ENCODE measurements at regions not wholly inside any gene's neighbourhood (a gene's known extent, or its start where the extent isn't known, plus 50 kb on each side); places are given as distances from the start of the nearest gene placed in this dataset.

DNA sequence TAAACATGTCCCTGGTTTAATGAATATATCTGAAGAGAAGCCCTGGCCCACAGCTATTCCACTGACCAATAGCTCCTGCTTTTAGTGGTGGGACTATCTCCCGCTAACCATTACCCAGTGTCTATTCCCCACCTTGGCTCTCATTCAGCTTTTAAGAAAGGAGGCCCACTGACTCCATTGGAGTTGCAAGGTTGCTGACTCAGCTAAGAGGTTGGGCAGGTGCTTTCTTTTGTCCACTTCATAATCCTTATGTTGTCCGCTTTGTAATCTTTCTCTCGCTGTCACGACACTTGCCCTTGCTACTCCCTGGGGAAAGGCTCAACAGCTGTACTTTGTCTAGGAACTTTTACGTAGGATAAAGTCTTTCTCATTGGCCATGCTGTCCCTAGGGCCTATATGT lies 453.4 kb upstream of the CCDC196 start:
- H3K4me2 ChIP-seq (ENCODE audit: low read length) = no peak overlapping the region
- no peak overlapping the region for H2AFZ ChIP-seq (ENCODE audit: low read depth, low read length)
- TF ChIP-seq, protein P1, sequence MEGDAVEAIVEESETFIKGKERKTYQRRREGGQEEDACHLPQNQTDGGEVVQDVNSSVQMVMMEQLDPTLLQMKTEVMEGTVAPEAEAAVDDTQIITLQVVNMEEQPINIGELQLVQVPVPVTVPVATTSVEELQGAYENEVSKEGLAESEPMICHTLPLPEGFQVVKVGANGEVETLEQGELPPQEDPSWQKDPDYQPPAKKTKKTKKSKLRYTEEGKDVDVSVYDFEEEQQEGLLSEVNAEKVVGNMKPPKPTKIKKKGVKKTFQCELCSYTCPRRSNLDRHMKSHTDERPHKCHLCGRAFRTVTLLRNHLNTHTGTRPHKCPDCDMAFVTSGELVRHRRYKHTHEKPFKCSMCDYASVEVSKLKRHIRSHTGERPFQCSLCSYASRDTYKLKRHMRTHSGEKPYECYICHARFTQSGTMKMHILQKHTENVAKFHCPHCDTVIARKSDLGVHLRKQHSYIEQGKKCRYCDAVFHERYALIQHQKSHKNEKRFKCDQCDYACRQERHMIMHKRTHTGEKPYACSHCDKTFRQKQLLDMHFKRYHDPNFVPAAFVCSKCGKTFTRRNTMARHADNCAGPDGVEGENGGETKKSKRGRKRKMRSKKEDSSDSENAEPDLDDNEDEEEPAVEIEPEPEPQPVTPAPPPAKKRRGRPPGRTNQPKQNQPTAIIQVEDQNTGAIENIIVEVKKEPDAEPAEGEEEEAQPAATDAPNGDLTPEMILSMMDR (IDR thresholded peaks at IDR 0.05; ENCODE audit: low read depth, low read length) = no peak
- TF ChIP-seq EZH2phosphoT487 (IDR thresholded peaks at IDR 0.05; ENCODE audit: low read depth) = no peak
- no peaks in the 10 kb centered on the region for H3K79me2 ChIP-seq (ENCODE audit: low read length)
- no peaks in the 10 kb centered on the region for H3K9me3 ChIP-seq (ENCODE audit: insufficient read depth, low read length)
- no peaks in the 10 kb centered on the region for H4K20me1 ChIP-seq (ENCODE audit: insufficient read depth, low read length)
- H3K27ac ChIP-seq (ENCODE audit: low read length) = no peak overlapping the region
- H3K36me3 ChIP-seq (replicated peaks; ENCODE audit: low read depth, low read length) = no peaks in the 10 kb centered on the region
- no peak overlapping the region for H3K9ac ChIP-seq (ENCODE audit: low read length)
- H3K4me1 ChIP-seq (ENCODE audit: low read length) = no peaks in the 10 kb centered on the region
- H3K4me3 ChIP-seq (ENCODE audit: low read length) = no peak overlapping the region
- H3K27me3 ChIP-seq (ENCODE audit: low read depth, low read length) = peaks cover 18% of the 10 kb centered on the region; the same call in 1 of the 2 replicates

DNA sequence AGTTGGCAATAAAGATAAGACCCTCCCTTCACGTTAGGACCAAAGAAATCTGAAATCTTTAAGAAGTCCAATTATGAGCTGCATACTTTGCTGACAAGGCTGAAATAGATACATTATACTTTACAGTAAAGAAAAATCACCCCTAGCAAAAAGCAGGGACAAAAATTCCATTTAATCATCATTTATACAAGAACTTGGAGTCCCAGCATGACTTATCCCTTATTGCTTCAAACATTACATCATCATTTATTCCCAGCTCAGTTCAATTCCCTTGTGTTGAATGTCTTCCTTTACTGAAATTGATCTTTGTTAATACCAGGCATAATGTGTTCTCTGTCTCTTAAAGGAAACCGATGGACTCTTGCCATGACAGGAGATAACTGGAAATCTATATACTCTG lies 449.6 kb upstream of the CCDC196 start:
- Histone ChIP-seq H3K4me3 (ENCODE audit: low read length) (no peak overlapping the region), H3K27ac (ENCODE audit: low read length) (no peak overlapping the region), H3K36me3 (replicated peaks; ENCODE audit: low read depth, low read length) (no peaks in the 10 kb centered on the region)

DNA sequence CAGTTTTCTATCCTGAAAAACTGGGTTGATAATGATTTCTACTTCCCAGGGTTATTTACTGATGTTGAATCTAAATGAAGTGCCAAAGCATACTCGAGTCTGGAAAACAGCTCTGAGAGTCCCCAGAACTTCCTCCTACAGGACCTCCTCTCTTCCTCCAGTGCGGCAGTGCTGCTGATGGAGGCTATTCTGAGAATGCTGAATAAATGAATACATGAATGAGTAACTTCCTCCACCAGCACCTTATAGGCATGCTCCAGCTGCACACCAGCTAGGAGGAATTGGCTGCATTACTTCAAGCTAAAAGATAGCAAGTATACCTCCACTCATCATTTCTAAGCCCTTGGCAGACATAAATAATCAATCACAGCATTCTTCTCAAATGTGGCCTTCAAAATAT lies 448.8 kb upstream of the CCDC196 start:
- no peaks in the 10 kb centered on the region for H3K79me2 ChIP-seq (ENCODE audit: low read length)
- no peak overlapping the region for H3K9ac ChIP-seq (ENCODE audit: low read length)
- H3K4me3 ChIP-seq (ENCODE audit: low read length) = no peak overlapping the region
- H2AFZ ChIP-seq (ENCODE audit: low read depth, low read length) = no peak overlapping the region
- no peaks in the 10 kb centered on the region for H3K4me1 ChIP-seq (ENCODE audit: low read length)
- H3K4me2 ChIP-seq (ENCODE audit: low read length) = no peak overlapping the region
- no peaks in the 10 kb centered on the region for H3K9me3 ChIP-seq (ENCODE audit: insufficient read depth, low read length)
- no peaks in the 10 kb centered on the region for H4K20me1 ChIP-seq (ENCODE audit: insufficient read depth, low read length)
- no peak for TF ChIP-seq EZH2phosphoT487 (IDR thresholded peaks at IDR 0.05; ENCODE audit: low read depth)
- TF ChIP-seq, protein P1 (IDR thresholded peaks at IDR 0.05; ENCODE audit: low read depth, low read length) = no peak
- H3K27me3 ChIP-seq (ENCODE audit: low read depth, low read length) = peaks cover 43% of the 10 kb centered on the region
- no peaks in the 10 kb centered on the region for H3K36me3 ChIP-seq (replicated peaks; ENCODE audit: low read depth, low read length)
- H3K27ac ChIP-seq (ENCODE audit: low read length) = no peak overlapping the region

More for the DNA sequence above, 449.6 kb upstream of the CCDC196 start:
- TF ChIP-seq EZH2phosphoT487 (IDR thresholded peaks at IDR 0.05; ENCODE audit: low read depth) = no peak
- TF ChIP-seq, protein P1 (IDR thresholded peaks at IDR 0.05; ENCODE audit: low read depth, low read length) = no peak
- Histone ChIP-seq H3K4me1 (ENCODE audit: low read length) (no peaks in the 10 kb centered on the region), H4K20me1 (ENCODE audit: insufficient read depth, low read length) (no peaks in the 10 kb centered on the region), H3K9ac (ENCODE audit: low read length) (no peak overlapping the region), H3K79me2 (ENCODE audit: low read length) (no peaks in the 10 kb centered on the region), H3K27me3 (ENCODE audit: low read depth, low read length) (peaks cover 43% of the 10 kb centered on the region), H3K4me2 (ENCODE audit: low read length) (no peak overlapping the region), H3K9me3 (ENCODE audit: insufficient read depth, low read length) (no peaks in the 10 kb centered on the region), H2AFZ (ENCODE audit: low read depth, low read length) (no peak overlapping the region)

DNA sequence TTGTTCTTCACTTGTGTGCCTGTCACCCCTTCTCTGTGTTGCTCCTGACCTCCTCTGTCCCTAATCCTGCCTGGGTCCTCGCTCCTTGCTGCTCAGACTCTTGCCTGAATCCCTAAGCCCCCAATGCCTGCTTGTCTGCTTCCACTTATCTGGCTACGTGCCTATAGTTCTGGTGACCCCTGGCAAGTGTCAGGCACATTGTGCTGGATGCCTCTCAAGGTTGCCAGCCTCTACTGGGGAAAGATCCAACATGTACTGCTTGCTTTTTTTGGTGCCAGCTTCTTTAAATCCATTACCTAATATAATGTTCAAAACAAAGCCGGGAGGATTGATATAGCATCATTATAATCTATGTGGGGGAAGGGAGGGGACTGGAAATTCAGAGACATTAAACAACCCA lies 448.0 kb upstream of the CCDC196 start:
- Histone ChIP-seq H2AFZ (ENCODE audit: low read depth, low read length) (no peak overlapping the region), H3K9me3 (ENCODE audit: insufficient read depth, low read length) (no peaks in the 10 kb centered on the region), H3K9ac (ENCODE audit: low read length) (no peak overlapping the region), H3K27ac (ENCODE audit: low read length) (no peak overlapping the region), H3K4me1 (ENCODE audit: low read length) (no peaks in the 10 kb centered on the region), H3K79me2 (ENCODE audit: low read length) (no peaks in the 10 kb centered on the region), H3K4me3 (ENCODE audit: low read length) (no peak overlapping the region), H3K36me3 (replicated peaks; ENCODE audit: low read depth, low read length) (no peaks in the 10 kb centered on the region), H3K4me2 (ENCODE audit: low read length) (no peak overlapping the region), H4K20me1 (ENCODE audit: insufficient read depth, low read length) (no peaks in the 10 kb centered on the region), H3K27me3 (ENCODE audit: low read depth, low read length) (peaks cover 43% of the 10 kb centered on the region)
- TF ChIP-seq EZH2phosphoT487 (IDR thresholded peaks at IDR 0.05; ENCODE audit: low read depth) = no peak
- TF ChIP-seq, protein P1 (IDR thresholded peaks at IDR 0.05; ENCODE audit: low read depth, low read length) = no peak
